ENCODE measurements at regions not wholly inside any gene's neighbourhood (a gene's known extent, or its start where the extent isn't known, plus 50 kb on each side); places are given as distances from the start of the nearest gene placed in this dataset.
"Not testable (repeated sequence)": the region's sequence is repeated elsewhere in the genome, so short reads cannot be mapped to it uniquely, and the experiment has no call there.

DNA sequence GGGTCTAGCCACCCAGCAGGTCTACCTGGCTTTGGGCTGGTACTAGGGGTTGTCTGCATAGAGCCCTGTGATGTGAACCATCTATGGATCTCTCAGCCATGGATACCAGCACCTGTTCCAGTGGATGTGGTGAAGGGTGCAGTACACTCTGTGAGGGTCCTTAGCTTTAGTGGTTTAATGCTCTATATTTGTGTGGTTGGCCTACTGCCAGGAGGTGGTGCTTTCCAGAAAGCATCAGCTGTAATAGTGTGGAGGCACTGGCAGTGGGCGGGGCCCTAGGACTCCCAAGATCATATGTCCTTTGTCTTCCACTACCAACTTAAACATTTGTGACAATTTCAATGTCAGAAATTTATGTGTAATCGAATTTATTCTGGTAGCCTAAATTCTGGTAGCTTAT is 1065.1 kb downstream of the RPIA start:
- DNase-seq, result not testable (repeated sequence)

DNA sequence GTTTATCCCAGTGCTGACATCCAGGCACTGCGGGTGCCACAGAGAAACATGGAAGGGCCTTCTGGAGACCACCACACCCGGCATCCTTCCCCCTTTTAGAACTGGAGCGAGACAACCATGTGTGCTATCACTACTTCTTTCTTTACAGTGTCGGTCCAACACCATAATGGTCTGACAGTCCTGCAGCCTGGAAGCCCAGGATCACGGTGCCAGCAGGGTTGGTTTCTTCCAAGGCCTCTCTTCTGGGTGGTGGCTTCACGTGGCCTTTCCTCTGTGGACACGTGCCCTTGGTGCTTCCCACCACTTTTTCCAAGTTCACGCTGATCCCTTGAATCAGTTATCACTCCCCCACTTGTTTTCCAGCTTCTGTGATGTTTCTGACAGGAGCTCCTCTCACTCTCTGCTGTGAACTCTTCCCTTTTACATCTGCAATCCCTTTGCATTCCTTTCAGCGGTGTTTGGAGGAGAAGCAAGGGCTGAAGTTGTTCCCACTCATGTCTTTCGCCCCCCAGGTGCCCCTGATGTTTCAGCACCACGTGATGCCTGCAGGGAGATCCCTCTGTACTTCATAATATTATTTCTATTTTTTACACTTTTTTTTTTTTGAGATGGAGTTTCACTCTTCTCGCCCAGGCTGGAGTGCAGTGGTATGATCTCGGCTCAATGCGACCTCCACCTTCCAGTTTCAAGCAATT is 1067.0 kb downstream of the RPIA start:
- not testable (repeated sequence) for DNase-seq

DNA sequence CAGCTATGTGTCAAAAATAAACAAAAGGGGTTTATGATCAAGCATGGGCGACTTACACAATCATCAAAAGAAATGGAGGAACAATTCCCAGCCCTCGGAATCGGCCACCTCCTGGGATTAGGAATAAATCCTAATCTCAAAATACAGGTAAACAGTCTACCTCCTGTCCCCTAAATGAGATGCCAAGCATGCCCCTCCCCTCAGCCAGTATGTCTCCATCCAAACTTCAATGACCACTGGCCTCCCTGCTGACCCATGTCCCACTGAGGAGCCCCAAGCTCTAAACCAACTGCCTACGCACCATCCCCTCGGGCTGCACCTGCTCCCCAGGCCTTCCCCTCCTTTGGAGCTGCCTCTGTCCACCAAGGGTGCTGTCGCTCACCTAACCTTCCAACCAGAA is 1069.3 kb downstream of the RPIA start:
- not testable (repeated sequence) for DNase-seq

DNA sequence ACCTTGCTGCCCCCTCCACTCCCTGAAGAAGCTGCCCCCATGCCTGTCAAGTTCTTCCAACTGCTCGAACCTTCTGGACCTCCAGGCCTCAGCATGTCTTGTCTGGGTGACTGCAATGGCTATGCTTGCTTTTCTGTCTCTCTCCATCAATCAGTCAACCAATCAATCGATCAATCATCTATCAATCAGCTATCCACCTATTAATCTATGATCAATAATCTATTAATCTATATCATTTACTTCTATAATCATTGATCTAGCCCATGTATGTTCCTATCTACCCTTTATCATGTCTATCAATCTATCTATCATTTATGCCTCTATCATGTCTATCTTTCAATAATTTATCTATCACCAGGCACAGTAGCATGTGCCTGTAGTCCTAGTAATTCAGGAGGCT is 1069.7 kb downstream of the RPIA start:
- not testable (repeated sequence) for DNase-seq

DNA sequence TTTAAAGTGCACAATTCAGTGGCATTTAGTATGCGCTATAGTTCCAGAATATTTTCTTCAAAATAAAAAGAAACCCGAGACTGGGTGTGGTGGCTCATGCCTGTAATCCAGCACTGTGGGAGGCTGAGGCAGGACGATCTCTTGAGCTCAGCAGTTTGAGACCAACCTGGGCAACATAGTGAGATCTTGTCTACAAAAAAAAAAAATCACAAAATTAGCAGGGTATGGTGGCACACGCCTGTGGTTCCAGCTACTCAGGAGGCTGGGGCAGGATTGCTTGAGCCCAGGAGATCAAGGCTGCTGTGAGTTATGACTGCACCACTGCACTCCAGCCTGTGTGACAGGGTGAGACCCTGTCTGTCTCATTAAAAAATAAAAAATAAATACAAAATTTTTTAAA is 1070.4 kb downstream of the RPIA start:
- not testable (repeated sequence) for DNase-seq

DNA sequence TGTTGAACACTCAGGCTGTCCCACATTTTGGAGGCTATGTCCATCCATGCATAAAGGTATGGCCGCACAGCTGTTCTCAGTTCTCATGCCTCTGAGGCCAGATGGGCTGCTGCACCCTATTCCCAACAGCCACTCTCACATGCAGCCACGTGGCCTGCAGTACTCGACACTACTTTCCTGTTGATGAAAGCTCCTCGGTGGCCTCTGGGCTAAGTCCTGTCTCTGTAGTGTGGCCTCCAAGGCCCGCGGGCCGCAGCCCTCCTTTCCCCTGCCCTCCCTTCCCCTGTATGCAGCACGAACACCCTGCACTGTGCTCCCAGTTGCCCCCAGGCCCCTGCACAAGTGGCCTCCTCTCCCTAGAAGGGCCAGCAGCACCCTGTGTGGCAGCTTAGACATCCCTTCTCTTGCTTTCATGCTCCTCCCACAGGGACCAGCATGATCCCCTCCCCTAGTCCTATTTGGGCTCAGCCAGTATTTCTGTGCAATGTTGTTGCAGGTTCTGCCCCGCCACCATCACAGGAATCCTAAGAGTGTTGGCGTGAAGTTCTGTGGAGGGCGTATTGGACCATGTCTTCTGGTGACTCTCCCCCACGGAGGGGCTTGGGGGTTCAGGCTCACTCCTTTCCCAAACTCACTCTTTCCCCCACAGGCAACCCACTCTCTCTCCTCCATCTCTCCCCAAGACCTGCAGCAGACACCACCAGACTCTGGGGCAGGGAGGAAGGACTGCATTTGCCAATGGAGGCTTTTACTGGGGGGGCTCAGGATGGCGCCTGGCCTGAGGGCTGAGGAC is 1071.2 kb downstream of the RPIA start:
- not testable (repeated sequence) for DNase-seq

DNA sequence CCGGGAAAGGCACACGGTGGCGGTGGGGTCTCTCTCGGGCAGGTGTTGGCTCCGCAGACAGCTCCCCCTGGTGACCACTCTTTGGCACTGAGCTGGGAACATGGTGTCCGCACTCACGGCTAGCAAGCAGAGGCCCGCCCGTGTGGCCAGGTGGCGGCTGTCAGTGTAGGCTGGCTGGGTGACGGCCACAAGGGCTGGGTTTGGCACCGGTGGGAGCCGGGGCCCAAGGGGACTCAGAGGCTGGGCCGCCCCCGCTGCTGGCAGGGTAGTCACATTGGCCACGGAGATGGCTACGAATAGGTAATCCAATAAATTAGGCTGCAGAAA is 1071.7 kb downstream of the RPIA start:
- DNase-seq, result peak in 1 of 5 donors; percentile 17

DNA sequence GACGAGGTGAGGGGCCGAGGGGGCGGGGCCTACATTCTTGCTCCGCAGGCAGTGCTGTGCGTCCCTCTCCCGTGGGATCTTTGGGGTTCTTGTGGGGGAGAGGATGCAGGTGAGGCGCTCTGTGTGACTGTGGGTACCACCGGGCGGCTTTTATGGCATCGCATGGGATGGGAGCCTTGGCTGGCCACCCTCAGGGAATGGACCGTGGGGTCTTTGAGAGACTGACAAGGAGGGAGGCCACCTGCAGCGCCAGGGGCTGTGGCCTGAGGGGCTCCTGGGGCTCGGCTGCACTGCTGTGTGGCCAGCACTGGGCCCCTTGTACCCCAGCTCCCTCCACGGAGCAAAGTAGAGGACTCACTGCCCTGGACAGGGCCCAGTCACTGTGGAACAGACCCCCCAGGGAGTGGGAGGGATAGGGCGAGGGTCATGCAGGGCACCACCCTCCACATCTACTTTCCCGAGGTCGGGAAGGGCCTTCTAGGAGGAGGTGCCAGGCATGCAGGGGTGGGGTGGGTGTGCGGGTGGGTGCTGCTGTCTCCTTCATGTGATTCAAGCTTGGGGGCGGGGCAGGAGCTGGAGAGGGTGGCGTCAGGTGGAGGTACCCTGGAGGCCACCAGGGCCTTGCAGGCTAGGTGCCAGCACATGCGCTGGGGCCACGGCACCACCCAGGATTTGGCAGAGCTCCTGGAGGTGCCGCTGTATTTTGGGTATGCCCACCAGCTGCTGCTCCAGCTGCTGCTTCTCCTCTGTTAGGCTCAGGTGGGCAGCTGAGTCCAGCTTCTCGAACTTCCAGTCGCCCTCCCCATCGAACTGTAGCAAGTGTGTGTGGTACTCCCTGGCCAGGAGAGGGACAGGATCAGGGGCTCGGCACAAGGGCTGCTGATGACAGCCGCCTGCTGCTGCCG is 1072.4 kb downstream of the RPIA start:
- DNase-seq, result peak in 1 of 5 donors; percentile 22

DNA sequence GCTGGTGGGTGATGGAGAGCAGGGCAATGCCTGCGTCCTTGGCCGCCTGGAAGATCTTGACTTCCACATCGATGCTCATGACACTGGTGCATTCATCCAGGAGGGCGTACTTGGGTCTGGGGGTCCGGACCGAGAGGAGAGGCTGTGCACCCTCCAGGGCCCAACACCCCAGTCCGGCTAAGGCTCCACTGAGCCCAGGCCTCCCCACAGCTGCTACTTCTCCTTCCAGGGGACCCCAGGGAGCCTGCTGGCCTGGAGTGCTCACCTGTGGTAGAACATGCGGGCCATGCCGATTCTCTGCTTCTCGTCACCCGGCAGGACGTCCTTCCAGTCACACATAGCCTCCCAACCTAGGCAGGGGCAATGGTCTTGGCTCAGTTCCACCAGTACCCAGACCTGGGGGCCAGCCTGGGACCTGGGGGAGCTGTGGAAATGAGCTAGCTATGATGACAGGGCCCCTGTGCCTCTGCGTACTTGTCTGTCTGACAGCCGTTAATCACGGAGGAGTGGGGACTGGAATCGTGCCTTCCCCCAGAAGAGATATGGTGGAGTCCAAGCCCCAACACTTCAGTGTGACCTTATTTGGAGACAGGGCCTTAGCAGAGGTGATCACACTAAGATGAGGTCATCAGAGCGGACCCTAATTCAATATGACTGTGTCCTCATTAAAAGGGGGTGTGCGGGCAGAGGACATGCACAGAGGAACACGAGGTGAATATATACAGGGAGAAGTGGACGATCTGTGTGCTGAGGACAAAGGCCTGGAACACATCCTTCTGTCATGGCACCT is 1073.3 kb downstream of the RPIA start:
- DNase-seq, result not testable (repeated sequence)

DNA sequence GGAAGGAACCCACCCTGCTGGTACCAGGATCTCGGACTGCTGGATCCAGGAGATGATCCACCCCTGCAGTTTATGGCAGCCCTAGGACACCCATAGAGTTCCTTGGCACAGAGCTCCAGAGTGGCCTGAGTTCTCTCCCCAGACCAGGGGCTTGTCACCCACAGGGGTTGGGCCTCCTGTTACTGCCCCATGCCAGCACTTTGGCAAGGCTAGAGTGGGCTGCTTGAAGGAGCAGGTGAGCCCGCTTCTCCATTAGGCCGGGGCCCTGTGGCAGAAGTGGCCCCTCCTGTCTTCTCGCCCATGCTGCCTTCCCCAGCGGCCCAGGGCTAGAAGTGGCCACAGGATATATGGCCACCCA is 1073.9 kb downstream of the RPIA start:
- DNase-seq, result not testable (repeated sequence)

DNA sequence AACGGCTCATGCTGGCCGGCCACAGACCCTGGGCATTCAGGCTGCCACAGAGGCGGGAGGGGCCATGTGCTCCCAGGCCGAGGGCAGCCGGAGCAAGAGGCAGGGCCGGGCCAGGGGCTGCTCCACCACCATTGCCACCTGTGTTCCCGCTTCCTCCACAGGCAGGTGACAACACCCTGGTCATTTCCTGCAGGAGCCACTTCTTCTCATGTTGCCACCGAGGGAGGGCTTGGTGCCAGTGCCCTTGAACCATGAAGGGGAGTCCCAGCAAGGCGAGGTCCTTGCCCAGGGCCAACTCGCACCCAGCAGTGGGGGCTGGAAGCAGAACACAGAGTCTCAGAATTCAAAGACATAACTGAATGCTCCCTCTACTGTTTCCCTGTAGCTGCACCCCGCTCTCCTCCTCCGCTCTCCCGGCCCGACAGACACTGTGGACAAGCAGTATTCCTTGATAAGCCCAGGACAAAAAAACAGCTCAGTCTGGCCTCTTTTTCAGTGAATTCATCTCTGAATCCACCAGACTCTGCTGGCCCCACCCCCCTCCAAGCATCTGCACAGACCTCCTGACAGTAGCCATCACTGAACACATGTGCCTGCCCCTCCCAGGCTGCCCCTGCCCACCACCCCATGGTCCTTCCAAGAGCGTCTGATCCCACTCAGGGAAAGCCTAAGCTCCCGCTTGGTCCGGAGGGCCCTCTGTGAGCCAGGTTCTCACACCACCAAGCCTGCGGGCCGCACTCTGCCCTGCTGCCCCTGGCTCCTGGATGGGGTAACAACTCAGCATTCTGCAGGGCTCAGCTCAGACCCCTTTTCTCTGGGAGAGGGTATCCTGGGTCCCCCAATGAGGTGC is 1074.9 kb downstream of the RPIA start:
- peak in 1 of 5 donors; percentile 16 for DNase-seq

DNA sequence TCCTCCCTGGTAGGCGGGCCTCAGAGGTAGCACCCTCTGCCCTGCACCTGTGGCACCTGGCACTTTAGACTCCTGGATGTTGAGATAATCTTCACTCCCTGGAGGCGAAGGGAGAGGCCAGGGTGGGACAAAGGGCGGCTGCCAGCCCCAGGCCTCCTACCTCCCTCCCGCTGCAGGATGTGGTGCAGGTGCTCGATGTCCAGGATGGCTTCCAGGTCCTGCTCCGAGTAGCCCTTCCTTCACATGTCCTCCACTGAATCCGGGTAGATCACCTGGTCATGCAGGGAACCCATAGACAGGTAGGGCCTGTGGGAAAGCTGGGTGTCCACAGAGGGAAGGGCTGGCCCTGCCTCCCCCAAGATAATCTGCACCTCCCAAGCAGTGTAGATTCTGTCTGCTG is 1075.6 kb downstream of the RPIA start:
- DNase-seq, result not testable (repeated sequence)

DNA sequence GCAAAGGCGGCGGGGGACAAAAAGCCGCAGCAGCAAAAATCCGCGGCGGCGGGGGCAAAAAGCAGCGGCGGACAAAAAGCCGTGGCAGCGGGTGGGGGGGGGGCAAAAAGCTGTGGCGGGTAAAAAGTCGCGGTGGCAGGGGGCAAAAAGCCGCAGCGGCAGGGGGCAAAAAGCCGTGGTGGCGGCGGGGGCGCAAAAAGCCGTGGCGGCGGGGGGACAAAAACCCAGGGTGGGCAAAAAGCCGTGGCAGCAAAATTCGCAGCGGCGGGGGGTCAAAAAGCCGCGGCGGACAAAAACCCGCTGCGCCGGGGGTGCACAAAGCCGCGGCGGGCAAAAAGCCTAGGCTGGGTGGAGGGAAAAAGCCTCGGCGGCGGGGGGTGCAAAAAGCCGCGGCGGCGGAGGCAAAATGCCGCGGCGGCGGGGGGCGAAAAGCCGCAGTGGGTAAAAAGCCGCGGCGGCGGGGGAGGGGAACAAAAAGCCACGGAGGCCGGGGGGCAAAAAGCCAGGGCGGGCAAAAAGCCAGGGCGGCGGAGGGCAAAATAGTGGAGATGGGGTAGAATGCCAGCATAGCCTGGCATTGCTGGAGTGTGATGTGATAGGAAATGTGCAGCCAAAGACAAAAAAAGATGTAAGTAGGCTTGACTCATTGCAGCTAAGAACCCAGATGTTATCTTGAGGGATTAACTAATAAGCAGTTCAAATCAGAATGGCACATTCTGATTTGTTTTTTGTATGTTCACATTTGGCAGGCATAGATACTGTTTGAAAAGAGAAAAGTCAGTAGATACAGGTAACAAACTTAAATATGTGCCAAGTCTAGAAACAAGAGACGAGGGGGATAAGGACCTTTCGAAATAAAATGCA is 1076.3 kb downstream of the RPIA start:
- no peak for DNase-seq

DNA sequence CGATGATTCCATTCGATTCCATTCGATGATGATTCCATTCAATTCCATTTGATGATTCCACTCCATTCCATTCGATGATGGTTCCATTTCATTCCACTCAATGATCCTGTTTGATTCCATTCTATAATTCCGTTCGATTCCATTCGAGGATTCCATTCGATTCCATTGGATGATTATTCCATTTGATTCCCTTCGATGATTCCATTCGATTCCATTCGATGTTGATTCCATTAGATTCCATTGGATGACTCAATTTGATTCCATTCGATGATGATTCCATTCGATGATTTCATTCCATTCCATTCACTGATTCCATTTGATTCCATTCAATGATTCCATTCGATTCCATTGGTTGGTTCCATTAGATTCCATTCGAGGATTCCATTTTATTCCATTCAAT is 1084.4 kb downstream of the RPIA start:
- no peak for DNase-seq

DNA sequence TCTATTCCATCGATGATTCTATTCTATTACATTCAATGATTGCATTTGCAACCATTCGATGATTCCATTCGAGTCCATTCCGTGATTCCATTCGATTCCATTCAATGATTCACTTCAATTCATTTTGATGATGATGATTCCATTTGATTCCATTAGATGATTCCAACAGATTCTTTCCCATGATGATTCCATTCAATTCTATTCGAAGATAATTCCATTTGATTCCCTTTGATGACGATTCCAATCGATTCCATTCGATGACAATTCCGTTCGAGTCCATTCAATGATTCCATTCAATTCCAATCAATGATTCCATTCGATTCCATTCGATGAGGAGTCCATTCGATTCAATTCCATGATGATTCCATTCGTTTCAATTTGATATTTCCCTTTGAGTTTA is 1088.8 kb downstream of the RPIA start:
- no peak for DNase-seq

DNA sequence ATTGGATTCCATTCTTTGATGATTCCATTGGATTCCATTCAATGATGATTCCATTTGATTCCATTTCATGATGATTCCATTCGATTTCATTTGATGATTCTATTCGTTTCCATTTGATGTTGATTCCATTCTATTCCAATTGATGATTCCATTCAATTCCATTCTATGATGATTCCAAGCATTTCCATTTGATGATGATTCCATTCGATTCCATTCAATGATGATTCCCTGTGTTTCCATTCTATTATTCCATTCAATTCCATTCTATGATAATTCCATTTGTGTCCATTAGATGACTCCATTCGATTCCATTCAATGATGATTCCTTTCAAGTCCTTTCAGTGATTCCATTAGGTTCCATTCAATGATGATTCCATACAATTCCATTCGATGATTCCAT is 1090.5 kb downstream of the RPIA start:
- DNase-seq, result no peak

DNA sequence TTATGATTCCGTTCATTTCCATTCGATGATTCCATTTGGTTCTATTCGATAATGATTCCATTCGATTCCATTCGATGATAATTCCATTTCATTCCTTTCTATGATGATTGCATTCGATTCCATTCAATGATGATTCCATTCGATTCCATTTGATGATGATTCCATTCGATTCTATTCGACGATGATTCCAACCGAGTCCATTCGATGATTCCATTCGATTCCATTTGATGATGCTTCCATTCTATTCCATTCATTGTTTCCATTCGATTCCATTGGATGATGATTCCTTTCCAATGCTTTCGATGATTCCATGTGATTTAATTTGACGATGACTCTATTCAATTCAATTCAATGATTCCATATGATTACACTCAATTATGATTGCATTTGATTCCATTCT is 1093.5 kb downstream of the RPIA start:
- DNase-seq, result no peak

DNA sequence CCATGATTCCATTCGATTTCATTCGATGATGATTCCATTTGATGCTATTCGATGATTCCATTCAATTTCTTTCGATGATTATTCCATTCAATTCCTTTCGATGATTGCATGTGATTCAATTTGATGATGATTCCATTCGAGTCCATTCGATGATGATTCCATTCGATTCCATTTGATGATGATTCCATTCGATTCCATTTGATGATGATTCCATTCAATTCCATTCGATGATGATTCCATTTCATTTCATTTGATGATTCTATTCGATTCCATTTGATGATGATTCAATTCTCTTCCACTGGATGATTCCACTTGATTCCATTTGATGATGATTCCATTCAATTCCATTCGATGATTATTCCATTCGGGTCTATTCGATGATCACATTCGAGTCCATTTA is 1094.1 kb downstream of the RPIA start:
- DNase-seq, result not testable (repeated sequence)

DNA sequence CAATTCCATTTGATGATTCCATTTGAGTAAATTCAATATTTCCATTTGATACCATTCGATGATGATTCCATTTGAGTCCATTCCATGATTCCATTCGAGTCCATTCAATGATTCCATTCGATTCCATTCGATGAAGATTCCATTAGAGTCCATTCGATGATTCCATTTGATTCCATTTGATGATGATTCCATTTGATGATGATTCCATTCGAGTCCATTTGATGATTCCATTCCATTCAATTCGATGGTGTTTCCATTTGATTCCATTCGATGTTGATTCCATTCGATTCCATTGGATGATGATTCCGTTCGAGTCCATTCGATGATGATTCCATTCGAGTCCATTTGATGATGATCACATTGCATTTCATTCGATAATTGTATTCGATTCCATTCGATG is 1095.2 kb downstream of the RPIA start:
- not testable (repeated sequence) for DNase-seq

DNA sequence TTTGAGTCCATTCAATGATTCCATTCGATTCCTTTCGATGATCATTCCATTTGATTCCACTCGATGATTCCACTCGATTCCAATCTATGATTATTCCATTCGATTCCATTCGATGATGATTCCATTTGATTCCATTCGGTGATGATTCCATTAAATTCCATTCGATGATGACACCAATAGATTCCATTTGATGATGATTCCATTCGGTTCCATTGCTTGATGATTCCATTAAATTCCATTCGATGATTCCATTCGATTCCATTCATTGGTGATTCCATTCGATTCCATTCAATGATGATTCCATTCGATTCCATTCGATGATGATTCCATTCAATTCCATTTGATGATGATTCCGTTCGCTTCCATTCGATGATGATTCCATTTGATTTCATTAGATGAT is 1104.1 kb downstream of the RPIA start:
- not testable (repeated sequence) for DNase-seq

All from T-helper 1 cell (primary cell).